Right lobe of liver (tissue), 6 donors: ENCODE measurements at regions not wholly inside any gene's neighbourhood (a gene's known extent, or its start where the extent isn't known, plus 50 kb on each side); places are given as distances from the start of the nearest gene placed in this dataset.
A peak's percentile ranks its signal among the peaks of the same experiment; 100 is the strongest.
"Not testable (repeated sequence)": the region's sequence is repeated elsewhere in the genome, so short reads cannot be mapped to it uniquely, and the experiment has no call there.

Experiments used
- ATAC-seq, 4 donors: fragments of 200-7000 bp; cut with Tn5 transposase; one replicate each; pipeline ENCODE4 v1.9.1; 2020; ENCODE audit warnings: mild to moderate bottlenecking in 4 of 4, moderate library complexity in 4 of 4
- DNase-seq, 3 donors: peaks; one replicate each; pipeline ENCODE4 v3.0.0-alpha.2; 2020
- H3K27ac ChIP-seq, 3 donors: fragments of 200-600 bp; one replicate each; pipeline ENCODE4 v1.8.0; 2022
- H3K27me3 ChIP-seq, 2 donors: fragments of 200-600 bp; one replicate each; pipeline ENCODE4 v1.8.0; 2022
- H3K36me3 ChIP-seq, 4 donors: fragments of 200-600 bp; sonication (generic) in 1 of 4; one replicate each; pipeline versions ENCODE4 v1.5.1 to v1.8.0; 2017 to 2022; ENCODE audit warnings: control low read depth in 1 of 4
- H3K4me1 ChIP-seq, 4 donors: fragments of 200-600 bp; sonication (generic) in 1 of 4; one replicate each; pipeline versions ENCODE4 v1.5.1 to v1.8.0; 2017 to 2022; ENCODE audit warnings: control low read depth in 1 of 4
- H3K4me3 ChIP-seq, 3 donors: fragments of 200-600 bp; one replicate each; pipeline ENCODE4 v1.8.0; 2022
- H3K9me3 ChIP-seq, 4 donors: fragments of 200-600 bp; sonication (generic) in 1 of 4; one replicate each; pipeline versions ENCODE4 v1.5.1 to v1.8.0; 2017 to 2022; ENCODE audit warnings: control low read depth in 1 of 4
- WGBS: methylation state at CpG from one replicate; pipeline ENCODE4 v1.1.6; 2018; ENCODE audit warnings: low coverage, low lambda C conversion rate; ENCODE audit not compliant: insufficient coverage; ENCODE audit errors: missing lambda C conversion rate; 5-methylcytosine and 5-hydroxymethylcytosine counted together
- intact Hi-C, 2 donors: fragments of 100-400 bp; cut with DNase I; formaldehyde crosslinking; loops; one replicate each; pipeline versions ENCODE4 v1.11.2 to v1.14.1; 2022
- donor health status: DM: no; HTN: yes; CAD: no.
- donor health status: DM: no; HTN: no; CAD: no.
- donor health status: DM: no; HTN: no; CAD: no.
- donor health status: DM: no; HTN: yes; CAD: no.
- donor health status: DM: no; HTN: yes; CAD: no.

DNA sequence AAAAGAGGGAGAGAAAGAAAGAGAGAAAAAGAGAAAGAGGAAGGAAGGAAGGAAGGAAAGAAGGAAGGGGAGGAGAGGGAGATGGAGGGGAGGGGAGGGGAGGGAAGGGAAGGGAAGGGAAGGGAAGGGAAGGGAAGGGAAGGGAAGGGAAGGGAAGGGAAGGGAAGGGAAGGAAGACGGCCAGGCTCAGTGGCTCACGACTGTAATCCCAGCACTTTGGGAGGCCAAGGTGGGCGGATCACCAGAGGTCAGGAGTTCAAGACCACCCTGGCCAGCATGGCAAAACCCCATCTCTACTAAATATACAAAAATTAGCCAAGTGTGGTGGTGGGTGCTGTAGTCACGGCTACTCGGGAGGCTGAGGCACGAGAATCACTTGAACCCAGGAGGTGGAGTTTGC lies 64.8 kb downstream of the RPS15A start:
- no CpG with 5 or more reads among the region's 6 CpGs for WGBS
- H3K9me3 ChIP-seq, H3K36me3 ChIP-seq, ATAC-seq, intact Hi-C loops, H3K4me1 ChIP-seq, DNase-seq, H3K27me3 ChIP-seq, H3K4me3 ChIP-seq, H3K27ac ChIP-seq: not testable (repeated sequence)

DNA sequence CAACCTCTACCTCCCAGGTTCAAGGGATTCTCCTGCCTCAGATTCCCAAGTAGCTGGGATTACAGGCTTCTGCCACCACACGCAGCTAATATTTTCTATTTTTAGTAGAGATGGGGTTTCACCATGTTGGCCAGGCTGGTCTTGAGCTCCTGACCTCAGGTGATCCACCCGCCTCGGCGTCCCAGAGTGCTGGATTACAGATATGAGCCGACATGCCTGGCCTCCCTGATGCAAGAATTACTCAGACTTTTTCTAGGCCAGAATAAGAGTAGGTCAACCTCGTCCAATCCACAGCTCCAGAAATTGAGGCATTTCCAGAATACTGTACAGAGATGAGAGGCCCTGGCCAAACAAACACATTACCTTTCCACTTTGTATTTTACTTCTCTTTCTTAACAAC lies 70.2 kb downstream of the RPS15A start:
- H3K4me3 ChIP-seq, H3K27ac ChIP-seq, intact Hi-C loops, ATAC-seq, H3K36me3 ChIP-seq, H3K9me3 ChIP-seq, DNase-seq, H3K4me1 ChIP-seq, H3K27me3 ChIP-seq: not testable (repeated sequence)
- no CpG with 5 or more reads among the region's 6 CpGs for whole genome bisulfite sequencing

DNA sequence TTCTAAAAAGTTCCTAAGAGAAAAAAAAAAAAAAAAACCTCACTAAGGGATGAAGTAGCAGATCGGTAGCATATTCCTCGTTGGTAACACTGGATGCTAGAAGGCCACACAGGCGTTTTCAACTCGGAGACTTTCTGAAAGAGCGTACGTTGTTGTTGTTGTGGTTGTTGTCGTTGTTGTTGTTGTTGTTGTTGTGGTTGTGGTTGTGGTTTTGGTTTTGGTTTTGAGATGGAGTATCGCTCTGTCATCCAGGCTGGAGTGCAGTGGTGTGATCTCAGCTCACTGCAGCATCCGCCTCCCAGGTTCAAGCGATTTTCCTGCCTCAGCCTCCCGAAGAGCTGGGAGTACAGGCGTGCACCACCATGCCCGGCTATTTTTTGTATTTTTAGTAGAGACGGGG lies 77.6 kb downstream of the RPS15A start:
- H3K4me1 ChIP-seq, H3K36me3 ChIP-seq, H3K4me3 ChIP-seq, intact Hi-C loops, H3K27me3 ChIP-seq, ATAC-seq, DNase-seq, H3K27ac ChIP-seq, H3K9me3 ChIP-seq: not testable (repeated sequence)
- WGBS: 67% methylated on average over 5 of the region's 14 CpGs

DNA sequence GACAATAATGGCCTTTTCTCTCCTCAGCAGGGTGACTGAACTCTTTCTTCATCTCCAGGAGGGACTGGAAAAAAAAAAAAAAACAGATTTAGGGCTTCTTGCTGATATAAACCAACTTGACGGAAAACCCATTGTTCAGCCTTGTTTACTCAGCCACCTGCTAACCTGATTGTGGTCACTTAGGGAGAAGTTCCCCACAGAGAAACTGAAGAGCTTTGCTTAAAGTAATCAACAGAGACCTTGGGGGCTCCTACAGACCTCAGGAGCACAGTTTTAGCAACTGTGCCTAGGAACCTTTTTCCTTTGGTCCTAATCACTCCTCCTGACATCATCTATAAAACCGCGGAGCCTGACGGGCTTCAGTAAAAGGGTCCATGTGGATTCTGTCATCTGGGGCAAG lies 79.5 kb downstream of the RPS15A start:
- intact Hi-C loops, H3K4me3 ChIP-seq, H3K27ac ChIP-seq, ATAC-seq, H3K9me3 ChIP-seq, H3K27me3 ChIP-seq, H3K4me1 ChIP-seq, DNase-seq, H3K36me3 ChIP-seq: not testable (repeated sequence)
- WGBS: 71% methylated on average over 1 of the region's 4 CpGs

DNA sequence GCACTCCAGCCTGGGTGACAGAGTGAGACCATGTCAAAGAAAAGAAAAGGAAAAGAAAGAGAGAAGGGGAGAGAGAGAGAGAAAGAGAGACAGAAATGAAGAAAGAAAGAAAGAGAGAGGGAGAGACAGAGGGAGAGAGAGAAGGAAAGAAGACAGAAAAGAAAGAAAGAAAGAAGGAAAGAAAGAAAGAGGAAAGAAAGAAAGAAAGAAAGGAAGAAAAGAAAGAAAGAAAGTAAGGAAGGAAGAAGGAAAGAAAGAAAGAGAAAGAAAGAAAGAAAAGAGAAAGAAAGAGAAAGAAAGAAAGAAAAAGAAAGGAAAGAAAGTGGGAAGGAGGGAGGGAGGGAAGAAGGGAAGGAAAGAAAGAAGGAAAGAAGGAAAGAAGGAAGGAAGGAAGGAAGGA lies 88.9 kb downstream of the RPS15A start:
- H3K36me3 ChIP-seq, H3K9me3 ChIP-seq, ATAC-seq, H3K4me1 ChIP-seq, H3K27ac ChIP-seq, H3K27me3 ChIP-seq, DNase-seq, H3K4me3 ChIP-seq, intact Hi-C loops: not testable (repeated sequence)

DNA sequence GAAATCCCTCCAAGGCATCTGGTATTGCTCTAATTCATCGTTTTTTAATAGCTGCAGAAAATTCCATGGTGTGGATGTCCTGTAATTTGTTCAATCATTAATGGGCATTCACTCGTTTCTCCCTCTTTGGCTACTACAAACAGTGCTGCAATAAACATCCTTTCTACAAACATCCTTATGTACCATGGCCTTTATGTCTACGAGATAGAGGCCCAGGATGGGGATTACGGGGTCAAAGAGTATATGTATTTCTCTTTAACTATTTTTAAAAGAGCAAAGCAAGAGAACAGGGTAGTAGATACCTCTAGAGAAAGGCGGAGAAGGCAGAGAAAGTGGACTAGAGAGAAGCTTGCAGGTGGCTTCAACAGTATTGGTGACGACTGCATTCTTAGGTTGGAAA lies 94.1 kb downstream of the RPS15A start:
- H3K36me3 ChIP-seq, intact Hi-C loops, H3K4me3 ChIP-seq, H3K4me1 ChIP-seq, H3K9me3 ChIP-seq, H3K27me3 ChIP-seq, ATAC-seq, H3K27ac ChIP-seq, DNase-seq: not testable (repeated sequence)
- WGBS: 39% methylated on average over 4 of the region's 6 CpGs

DNA sequence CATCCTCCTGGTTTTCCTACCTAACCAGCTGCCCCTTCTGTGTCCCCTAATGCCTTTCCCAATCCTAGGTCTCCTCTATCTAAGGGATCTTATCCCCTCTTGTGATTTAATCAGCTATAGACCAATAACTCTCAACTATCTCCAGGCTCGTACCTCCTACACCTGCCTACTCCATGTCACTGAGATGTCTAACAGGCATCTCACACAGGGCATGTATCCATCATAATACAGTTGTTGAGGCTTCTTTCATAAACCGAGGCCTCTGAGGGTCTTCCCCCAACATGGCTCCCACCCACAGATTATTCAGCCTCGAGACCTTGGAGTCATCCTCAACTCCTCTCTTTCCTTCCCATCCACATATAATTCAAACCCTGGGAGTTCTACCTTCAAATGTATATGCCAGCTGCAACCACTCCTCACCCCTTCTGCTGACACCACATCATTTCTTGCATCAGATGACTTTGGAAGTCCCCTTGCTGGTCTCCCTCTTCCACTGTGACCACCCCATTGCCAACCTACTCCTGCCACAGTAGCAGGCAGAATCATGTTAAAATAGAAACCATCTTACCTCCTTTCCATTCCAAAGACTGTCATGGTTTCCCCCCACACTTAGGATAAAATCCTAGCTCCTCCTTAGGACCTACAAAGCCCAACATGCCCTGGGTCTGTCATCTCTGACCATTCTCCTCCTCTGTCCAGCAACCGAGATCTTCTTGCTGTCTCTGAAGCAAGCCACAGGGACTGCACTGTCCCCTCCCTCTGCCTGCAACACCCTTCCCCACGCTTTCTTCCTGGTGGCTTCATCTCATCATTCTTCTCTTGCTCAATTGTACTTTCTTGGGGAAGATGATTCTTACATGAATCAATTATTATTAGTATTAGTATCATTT lies 103.8 kb downstream of the RPS15A start:
- H3K9me3 ChIP-seq, H3K4me1 ChIP-seq, DNase-seq, intact Hi-C loops, H3K27ac ChIP-seq, H3K27me3 ChIP-seq, ATAC-seq, H3K4me3 ChIP-seq, H3K36me3 ChIP-seq: not testable (repeated sequence)
- WGBS: no CpG with 5 or more reads among the region's 5 CpGs

DNA sequence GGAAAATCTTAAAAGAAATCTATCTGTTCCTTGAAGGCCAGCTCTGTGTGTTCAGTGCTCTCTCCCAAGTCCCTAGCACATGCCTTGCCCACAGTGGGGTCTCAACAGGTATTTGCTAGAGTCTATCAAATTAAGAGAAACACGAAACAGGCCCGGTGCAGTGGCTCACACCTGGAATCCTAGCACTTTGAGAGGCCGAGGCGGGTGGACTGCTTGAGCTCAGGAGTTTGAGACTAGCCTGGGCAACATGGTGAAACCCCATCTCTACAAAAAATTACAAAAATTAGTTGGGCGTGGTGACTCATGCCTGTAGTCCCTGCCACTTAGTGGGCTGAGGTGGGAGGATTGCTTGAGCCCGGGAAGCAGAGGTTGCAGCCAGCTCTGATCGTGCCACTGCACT lies 83.9 kb upstream of the NOMO2 start:
- ATAC-seq, intact Hi-C loops: not testable (repeated sequence)

DNA sequence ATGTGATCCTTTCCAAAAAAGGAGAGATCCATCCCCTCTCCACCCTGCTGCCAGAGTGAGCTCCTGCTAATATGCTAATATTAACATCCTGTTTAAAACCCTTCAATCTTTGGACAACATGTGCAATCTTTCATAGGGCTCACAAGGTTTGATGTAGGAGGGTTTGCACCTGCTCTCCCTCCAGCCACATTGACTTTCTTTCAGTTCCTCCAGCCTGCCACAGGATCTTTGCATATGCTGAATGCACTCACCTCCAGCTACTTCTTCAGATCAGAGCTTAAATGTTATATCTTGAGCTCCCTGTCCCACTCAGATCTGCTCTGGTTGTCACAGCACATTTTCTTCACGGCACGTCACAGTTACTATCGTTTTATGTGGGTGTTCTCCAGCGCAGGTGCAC lies 75.0 kb upstream of the NOMO2 start:
- H3K9me3 ChIP-seq, DNase-seq, H3K36me3 ChIP-seq, H3K4me1 ChIP-seq, ATAC-seq, H3K27ac ChIP-seq, intact Hi-C loops, H3K27me3 ChIP-seq, H3K4me3 ChIP-seq: not testable (repeated sequence)
- WGBS: no CpG with 5 or more reads among the region's 4 CpGs

More for the DNA sequence above, 83.9 kb upstream of the NOMO2 start:
- H3K36me3 ChIP-seq, H3K27me3 ChIP-seq, H3K9me3 ChIP-seq, H3K27ac ChIP-seq, H3K4me1 ChIP-seq, H3K4me3 ChIP-seq: not testable (repeated sequence)
- WGBS: 100% methylated on average over 2 of the region's 7 CpGs
- peak in 1 of 3 donors; percentile 26 for DNase-seq

DNA sequence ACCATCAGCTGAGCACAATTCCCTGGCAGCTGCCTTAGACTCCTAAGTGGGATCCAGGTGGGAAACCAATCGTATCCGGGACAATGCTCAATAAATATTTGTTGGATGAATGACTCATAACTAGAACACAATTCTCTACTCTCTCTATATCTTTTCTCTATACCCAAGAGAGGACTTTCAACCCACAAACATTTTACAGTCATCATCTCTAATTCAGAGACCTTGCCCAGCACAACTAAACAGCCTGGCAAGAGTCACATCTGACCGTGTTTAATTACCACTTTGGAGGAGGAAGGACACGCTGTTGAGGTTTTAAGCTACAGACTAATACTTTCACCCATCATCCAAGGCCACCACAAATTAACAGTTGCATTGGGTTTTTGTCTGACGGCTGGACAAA lies 74.3 kb upstream of the NOMO2 start:
- intact Hi-C loops, H3K27ac ChIP-seq, DNase-seq, H3K36me3 ChIP-seq, ATAC-seq, H3K4me1 ChIP-seq, H3K9me3 ChIP-seq, H3K27me3 ChIP-seq, H3K4me3 ChIP-seq: not testable (repeated sequence)
- 79% methylated on average over 3 of the region's 5 CpGs for WGBS

DNA sequence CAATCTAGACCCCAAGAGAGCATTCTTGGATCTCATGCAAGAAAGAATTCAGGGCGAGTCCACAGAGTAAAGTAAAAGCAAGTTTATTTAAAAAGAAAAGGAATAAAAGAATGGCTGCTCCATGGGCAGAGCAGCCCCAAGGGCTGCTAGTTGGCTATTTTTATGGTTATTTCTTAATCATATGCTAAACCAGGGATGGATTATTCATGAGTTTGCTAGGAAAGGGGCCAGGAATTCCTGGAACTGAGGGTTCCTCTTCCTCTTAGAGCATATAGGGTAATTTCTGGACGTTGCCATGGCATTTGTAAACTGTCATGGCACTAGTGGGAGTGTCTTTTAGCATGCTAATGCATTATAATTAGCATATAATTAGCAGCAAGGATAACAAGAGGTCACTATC lies 73.1 kb upstream of the NOMO2 start:
- H3K27me3 ChIP-seq, H3K9me3 ChIP-seq, H3K4me1 ChIP-seq, H3K36me3 ChIP-seq, intact Hi-C loops, ATAC-seq, H3K27ac ChIP-seq, H3K4me3 ChIP-seq, DNase-seq: not testable (repeated sequence)
- no CpG with 5 or more reads among the region's 2 CpGs for WGBS

DNA sequence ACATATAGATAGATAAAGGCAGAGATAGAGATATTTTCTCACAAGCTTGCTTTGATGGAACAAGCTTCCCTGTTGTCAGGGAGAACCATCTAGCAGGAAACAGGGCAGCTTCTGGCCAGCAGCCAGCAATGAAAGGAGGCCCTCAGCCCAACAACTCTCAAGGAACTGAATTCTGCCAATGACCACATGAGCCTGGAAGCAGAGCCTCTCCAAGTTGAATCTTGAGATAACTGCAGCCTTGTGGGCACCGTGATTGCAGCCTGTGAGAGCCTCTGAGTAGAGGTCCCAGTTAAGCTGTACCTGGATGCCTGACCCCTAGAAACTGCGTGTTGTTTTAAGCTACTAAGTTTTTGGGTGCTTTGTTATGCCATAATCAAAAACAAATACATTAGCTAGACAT lies 69.8 kb upstream of the NOMO2 start:
- H3K27ac ChIP-seq, DNase-seq, intact Hi-C loops, H3K27me3 ChIP-seq, H3K9me3 ChIP-seq, H3K36me3 ChIP-seq, H3K4me1 ChIP-seq, ATAC-seq, H3K4me3 ChIP-seq: not testable (repeated sequence)
- no CpG with 5 or more reads among the region's 2 CpGs for WGBS
